ENCODE measurements at regions not wholly inside any gene's neighbourhood (a gene's known extent, or its start where the extent isn't known, plus 50 kb on each side); places are given as distances from the start of the nearest gene placed in this dataset.
"Not testable (repeated sequence)": the region's sequence is repeated elsewhere in the genome, so short reads cannot be mapped to it uniquely, and the experiment has no call there.

DNA sequence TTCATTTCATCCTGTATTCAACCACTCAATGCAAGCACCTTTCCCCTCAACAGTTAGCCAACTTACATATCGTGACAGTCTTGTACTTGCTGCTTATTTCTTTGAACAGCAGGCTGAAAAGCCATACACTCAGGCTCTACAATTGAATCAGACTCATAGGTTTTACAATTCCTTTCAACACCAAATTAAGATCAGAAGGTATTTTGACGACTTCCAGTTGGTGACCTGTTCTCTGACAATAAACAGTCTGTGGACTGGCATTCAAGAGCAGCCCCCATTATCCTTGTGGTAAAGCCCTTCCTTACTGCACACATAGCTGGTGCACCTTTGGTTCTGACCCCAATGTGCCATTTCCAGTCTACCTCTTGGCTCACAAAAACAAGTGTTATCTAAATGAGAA lies 140.0 kb upstream of the MB21D2 start:
- no peak for TF ChIP-seq EZH2 (IDR thresholded peaks at IDR 0.05; ENCODE audit: low read length, missing control alignments)
- no peak for TF ChIP-seq CTCF (conservative IDR thresholded peaks at IDR 0.05 in 1 of 2, IDR thresholded peaks at IDR 0.05 in 1 of 2; ENCODE audit: low read depth in 1 of 2, low read length in 2 of 2)
- Histone ChIP-seq H3K4me2 (ENCODE audit: extremely low read depth, insufficient read depth, low read length) (no peak overlapping the region), H3K9ac (ENCODE audit: insufficient read depth, low read length) (no peak overlapping the region)

DNA sequence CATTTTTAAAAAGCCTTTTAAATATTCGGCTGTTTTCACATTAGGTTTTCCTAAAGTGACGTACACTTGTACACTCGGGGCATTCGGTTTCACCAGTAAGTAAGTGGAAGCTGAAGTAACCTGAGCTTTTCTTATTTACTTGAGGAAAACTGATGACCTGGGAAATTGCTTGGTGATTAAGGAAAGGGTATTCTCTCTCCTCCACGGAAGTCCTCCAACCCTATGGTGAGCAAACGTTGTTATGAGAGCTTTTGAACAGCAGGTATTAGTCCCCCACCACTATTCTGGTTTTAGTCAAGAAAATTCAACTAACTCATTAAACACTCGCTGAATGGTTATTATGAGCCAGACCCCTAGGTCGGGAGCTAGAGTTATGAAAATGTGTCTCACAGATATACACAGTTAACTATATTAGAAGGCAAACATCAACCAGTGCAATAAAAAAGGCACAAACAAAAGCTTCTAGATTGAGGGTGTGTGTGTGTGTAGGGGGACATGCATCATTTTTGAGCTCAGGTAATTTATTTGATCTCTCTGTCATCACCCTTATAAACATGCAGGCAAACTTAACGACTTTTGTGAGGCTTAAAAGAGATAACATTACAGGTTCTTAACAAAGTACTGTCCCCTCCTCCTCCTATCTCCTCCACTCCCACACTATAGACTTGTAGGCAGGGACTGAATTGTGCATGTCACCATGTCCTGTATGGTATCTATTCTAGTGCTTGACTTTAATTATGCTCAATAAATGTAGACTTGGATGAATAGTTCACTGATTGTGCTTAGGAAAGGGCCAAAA lies 143.3 kb upstream of the MB21D2 start:
- no peaks in the 10 kb centered on the region for H3K36me3 ChIP-seq (ENCODE audit: control insufficient read depth, insufficient read depth, low read length)
- H2AFZ ChIP-seq (ENCODE audit: low read length) = no peak overlapping the region
- no peak overlapping the region for H3K27ac ChIP-seq (ENCODE audit: insufficient read depth, low read length)
- H3K4me2 ChIP-seq (ENCODE audit: extremely low read depth, insufficient read depth, low read length) = no peak overlapping the region
- H3K27me3 ChIP-seq (ENCODE audit: control insufficient read depth, insufficient read depth, low read length) = no peaks in the 10 kb centered on the region
- H3K79me2 ChIP-seq (ENCODE audit: control insufficient read depth, insufficient read depth, low read length) = no peaks in the 10 kb centered on the region
- H3K4me3 ChIP-seq (replicated peaks in 1 of 4; ENCODE audit: control extremely low read depth in 1 of 4, insufficient read depth in 1 of 4, low read depth in 3 of 4, low read length in 4 of 4) = no peak overlapping the region
- no peaks in the 10 kb centered on the region for H3K9me3 ChIP-seq (ENCODE audit: control insufficient read depth, insufficient read depth, low read depth, low read length)
- TF ChIP-seq CTCF (conservative IDR thresholded peaks at IDR 0.05 in 1 of 2, IDR thresholded peaks at IDR 0.05 in 1 of 2; ENCODE audit: low read depth in 1 of 2, low read length in 2 of 2) (no peak), EZH2 (IDR thresholded peaks at IDR 0.05; ENCODE audit: low read length, missing control alignments) (no peak)
- no peak overlapping the region for H3K9ac ChIP-seq (ENCODE audit: insufficient read depth, low read length)
- H3K4me1 ChIP-seq (ENCODE audit: control insufficient read depth, extremely low read depth, insufficient read depth, low read length) = no peaks in the 10 kb centered on the region
- no peaks in the 10 kb centered on the region for H4K20me1 ChIP-seq (ENCODE audit: control insufficient read depth, extremely low read depth, insufficient read depth, low read length)
- DNase-seq (ENCODE audit: low read depth in 2 of 2) = no peak

More for the DNA sequence above, 140.0 kb upstream of the MB21D2 start:
- no peaks in the 10 kb centered on the region for H4K20me1 ChIP-seq (ENCODE audit: control insufficient read depth, extremely low read depth, insufficient read depth, low read length)
- no peak overlapping the region for H3K27ac ChIP-seq (ENCODE audit: insufficient read depth, low read length)
- no peaks in the 10 kb centered on the region for H3K4me1 ChIP-seq (ENCODE audit: control insufficient read depth, extremely low read depth, insufficient read depth, low read length)
- no peak overlapping the region for H3K4me3 ChIP-seq (replicated peaks in 1 of 4; ENCODE audit: control extremely low read depth in 1 of 4, insufficient read depth in 1 of 4, low read depth in 3 of 4, low read length in 4 of 4)
- no peaks in the 10 kb centered on the region for H3K36me3 ChIP-seq (ENCODE audit: control insufficient read depth, insufficient read depth, low read length)
- no peak for DNase-seq (ENCODE audit: low read depth in 2 of 2)
- H3K9me3 ChIP-seq (ENCODE audit: control insufficient read depth, insufficient read depth, low read depth, low read length) = no peaks in the 10 kb centered on the region
- no peaks in the 10 kb centered on the region for H3K79me2 ChIP-seq (ENCODE audit: control insufficient read depth, insufficient read depth, low read length)
- H2AFZ ChIP-seq (ENCODE audit: low read length) = no peak overlapping the region
- H3K27me3 ChIP-seq (ENCODE audit: control insufficient read depth, insufficient read depth, low read length) = no peaks in the 10 kb centered on the region

- Histone ChIP-seq H3K4me1 (ENCODE audit: control insufficient read depth, extremely low read depth, insufficient read depth, low read length) (no peaks in the 10 kb centered on the region), H3K4me2 (ENCODE audit: extremely low read depth, insufficient read depth, low read length) (no peak overlapping the region), H2AFZ (ENCODE audit: low read length) (no peak overlapping the region), H4K20me1 (ENCODE audit: control insufficient read depth, extremely low read depth, insufficient read depth, low read length) (no peaks in the 10 kb centered on the region), H3K9me3 (ENCODE audit: control insufficient read depth, insufficient read depth, low read depth, low read length) (no peaks in the 10 kb centered on the region), H3K36me3 (ENCODE audit: control insufficient read depth, insufficient read depth, low read length) (no peaks in the 10 kb centered on the region), H3K4me3 (replicated peaks in 1 of 4; ENCODE audit: control extremely low read depth in 1 of 4, insufficient read depth in 1 of 4, low read depth in 3 of 4, low read length in 4 of 4) (no peak overlapping the region), H3K9ac (ENCODE audit: insufficient read depth, low read length) (no peak overlapping the region), H3K27ac (ENCODE audit: insufficient read depth, low read length) (no peak overlapping the region), H3K27me3 (ENCODE audit: control insufficient read depth, insufficient read depth, low read length) (no peaks in the 10 kb centered on the region), H3K79me2 (ENCODE audit: control insufficient read depth, insufficient read depth, low read length) (no peaks in the 10 kb centered on the region)
- no peak for TF ChIP-seq CTCF (conservative IDR thresholded peaks at IDR 0.05 in 1 of 2, IDR thresholded peaks at IDR 0.05 in 1 of 2; ENCODE audit: low read depth in 1 of 2, low read length in 2 of 2)
- no peak for TF ChIP-seq EZH2 (IDR thresholded peaks at IDR 0.05; ENCODE audit: low read length, missing control alignments)
- no peak for DNase-seq (ENCODE audit: low read depth in 2 of 2)
These were observed 150.7 kb upstream of the MB21D2 start for GRCh38 chr3:193068365-193068764.

- H3K4me1 ChIP-seq (ENCODE audit: control insufficient read depth, extremely low read depth, insufficient read depth, low read length); H3K4me2 ChIP-seq (ENCODE audit: extremely low read depth, insufficient read depth, low read length); H3K27ac ChIP-seq (ENCODE audit: insufficient read depth, low read length): not testable (repeated sequence)
These were observed 152.1 kb upstream of the MB21D2 start for GRCh38 chr3:193069732-193070131.

More at GRCh38 chr3:193069732-193070131, 152.1 kb upstream of the MB21D2 start:
- not testable (repeated sequence) for DNase-seq (ENCODE audit: low read depth in 2 of 2); H3K79me2 ChIP-seq (ENCODE audit: control insufficient read depth, insufficient read depth, low read length); H3K9ac ChIP-seq (ENCODE audit: insufficient read depth, low read length); H3K9me3 ChIP-seq (ENCODE audit: control insufficient read depth, insufficient read depth, low read depth, low read length); H4K20me1 ChIP-seq (ENCODE audit: control insufficient read depth, extremely low read depth, insufficient read depth, low read length); H3K36me3 ChIP-seq (ENCODE audit: control insufficient read depth, insufficient read depth, low read length); H3K4me3 ChIP-seq (replicated peaks in 1 of 4; ENCODE audit: control extremely low read depth in 1 of 4, insufficient read depth in 1 of 4, low read depth in 3 of 4, low read length in 4 of 4); H3K27me3 ChIP-seq (ENCODE audit: control insufficient read depth, insufficient read depth, low read length); H2AFZ ChIP-seq (ENCODE audit: low read length)

Data from fibroblast of lung (primary cell).